ENCODE measurements at regions not wholly inside any gene's neighbourhood (a gene's known extent, or its start where the extent isn't known, plus 50 kb on each side); places are given as distances from the start of the nearest gene placed in this dataset.
A peak's percentile ranks its signal among the peaks of the same experiment; 100 is the strongest.

- peak overlapping the region; percentile 96 for H3K27ac Mint-ChIP-seq (ENCODE audit: unreplicated experiment)
- H3K4me3 Mint-ChIP-seq (ENCODE audit: unreplicated experiment) = peak overlapping the region; percentile 61
- H3K4me1 Mint-ChIP-seq (ENCODE audit: low read depth, unreplicated experiment) = peaks cover 39% of the 10 kb centered on the region
- peaks cover 11% of the 10 kb centered on the region for H3K27me3 Mint-ChIP-seq (ENCODE audit: unreplicated experiment)
- DNase-seq = no peak
- peaks cover 9% of the 10 kb centered on the region for H3K9me3 Mint-ChIP-seq (ENCODE audit: unreplicated experiment)
- no peak for TF ChIP-seq CTCF (IDR thresholded peaks at IDR 0.05; ENCODE audit: partially characterized antibody, unreplicated experiment)
- H3K36me3 Mint-ChIP-seq (ENCODE audit: unreplicated experiment) = no peaks in the 10 kb centered on the region
These were observed 1450.5 kb downstream of the EFNB2 start for GRCh38 chr13:105084931-105085330.

DNA sequence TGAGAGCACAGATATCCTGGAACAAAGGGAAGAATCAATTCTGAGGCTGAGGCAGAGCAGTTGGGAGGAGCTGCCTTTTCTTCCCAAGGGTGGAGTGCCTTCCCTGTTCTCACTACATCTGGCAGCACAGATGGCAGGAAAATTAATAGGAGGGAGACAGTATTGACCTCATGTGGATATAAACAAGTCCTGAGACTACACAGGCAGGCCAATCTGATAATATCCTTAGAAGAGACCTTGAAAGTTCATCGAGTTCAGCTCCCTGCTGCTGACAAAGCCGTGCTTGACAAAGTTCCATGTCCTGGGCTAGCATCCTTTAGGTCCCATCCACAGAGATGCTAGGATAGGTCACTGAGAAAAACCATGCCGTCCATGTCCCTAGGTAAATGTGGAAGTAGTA, 1451.5 kb downstream of the EFNB2 start:
- H3K4me1 Mint-ChIP-seq (ENCODE audit: low read depth, unreplicated experiment) = peaks cover 39% of the 10 kb centered on the region

DNA sequence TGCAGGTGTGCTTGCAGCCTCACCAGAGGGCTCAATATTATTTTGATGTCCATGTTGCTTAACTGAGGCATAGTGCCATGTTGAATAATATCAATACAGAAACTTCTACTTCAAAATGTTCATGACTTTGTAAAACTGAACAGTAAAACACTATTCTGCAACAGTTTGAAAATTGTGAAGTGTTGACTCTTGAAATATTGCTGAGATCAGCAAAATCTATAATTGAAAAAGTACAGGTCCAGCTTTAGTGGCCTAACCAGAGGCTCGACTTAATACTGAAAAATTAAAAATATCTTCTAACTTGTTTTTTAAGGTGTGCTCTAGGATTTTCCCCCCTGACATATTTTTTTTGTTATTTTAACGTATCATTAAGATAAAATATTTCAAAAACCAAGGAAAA, 1460.7 kb downstream of the EFNB2 start:
- Mint-ChIP-seq H3K36me3 (ENCODE audit: unreplicated experiment) (no peaks in the 10 kb centered on the region), H3K27me3 (ENCODE audit: unreplicated experiment) (no peaks in the 10 kb centered on the region), H3K4me1 (ENCODE audit: low read depth, unreplicated experiment) (peaks cover 5% of the 10 kb centered on the region), H3K9me3 (ENCODE audit: unreplicated experiment) (no peaks in the 10 kb centered on the region), H3K4me3 (ENCODE audit: unreplicated experiment) (no peak overlapping the region), H3K27ac (ENCODE audit: unreplicated experiment) (no peak overlapping the region)
- no peak for DNase-seq
- TF ChIP-seq CTCF (IDR thresholded peaks at IDR 0.05; ENCODE audit: partially characterized antibody, unreplicated experiment) = no peak

More for the DNA sequence above, 1451.5 kb downstream of the EFNB2 start:
- peaks cover 9% of the 10 kb centered on the region for H3K9me3 Mint-ChIP-seq (ENCODE audit: unreplicated experiment)
- peak overlapping the region; percentile 96 for H3K27ac Mint-ChIP-seq (ENCODE audit: unreplicated experiment)
- H3K36me3 Mint-ChIP-seq (ENCODE audit: unreplicated experiment) = no peaks in the 10 kb centered on the region
- DNase-seq = peak; percentile 21
- TF ChIP-seq CTCF (IDR thresholded peaks at IDR 0.05; ENCODE audit: partially characterized antibody, unreplicated experiment) = no peak
- peaks cover 11% of the 10 kb centered on the region for H3K27me3 Mint-ChIP-seq (ENCODE audit: unreplicated experiment)
- H3K4me3 Mint-ChIP-seq (ENCODE audit: unreplicated experiment) = peak overlapping the region; percentile 61

DNA sequence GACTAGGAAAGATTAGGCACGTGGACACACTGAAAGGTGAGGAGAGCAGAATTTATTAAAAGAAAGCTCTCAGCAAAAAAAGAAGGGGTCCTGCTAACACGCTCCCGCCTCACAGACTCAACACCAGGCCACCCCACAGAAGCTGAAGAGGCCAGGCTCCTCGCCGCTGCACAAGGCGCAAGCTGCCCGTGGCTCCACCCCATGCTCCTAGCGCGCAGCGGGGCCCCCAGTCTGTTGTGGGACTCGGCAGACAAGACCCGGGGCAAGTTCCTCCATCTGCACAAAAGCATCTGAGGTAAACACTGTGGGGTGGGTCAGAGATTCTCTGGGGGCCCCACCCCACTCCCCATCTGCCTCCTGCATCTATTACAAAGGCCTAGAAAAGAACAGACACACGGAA, 1462.4 kb downstream of the EFNB2 start:
- DNase-seq = peak; percentile 27
- no peak for TF ChIP-seq CTCF (IDR thresholded peaks at IDR 0.05; ENCODE audit: partially characterized antibody, unreplicated experiment)
- H3K36me3 Mint-ChIP-seq (ENCODE audit: unreplicated experiment) = no peaks in the 10 kb centered on the region
- no peaks in the 10 kb centered on the region for H3K27me3 Mint-ChIP-seq (ENCODE audit: unreplicated experiment)
- peak overlapping the region; percentile 78 for H3K27ac Mint-ChIP-seq (ENCODE audit: unreplicated experiment)
- H3K4me1 Mint-ChIP-seq (ENCODE audit: low read depth, unreplicated experiment) = peaks cover 5% of the 10 kb centered on the region
- no peak overlapping the region for H3K4me3 Mint-ChIP-seq (ENCODE audit: unreplicated experiment)
- no peaks in the 10 kb centered on the region for H3K9me3 Mint-ChIP-seq (ENCODE audit: unreplicated experiment)

GRCh38 chr13:105070452-105070851, 1465.0 kb downstream of the EFNB2 start:
- Mint-ChIP-seq H3K27ac (ENCODE audit: unreplicated experiment) (peak overlapping the region; percentile 41), H3K4me1 (ENCODE audit: low read depth, unreplicated experiment) (peaks cover 5% of the 10 kb centered on the region), H3K36me3 (ENCODE audit: unreplicated experiment) (no peaks in the 10 kb centered on the region), H3K27me3 (ENCODE audit: unreplicated experiment) (no peaks in the 10 kb centered on the region), H3K9me3 (ENCODE audit: unreplicated experiment) (no peaks in the 10 kb centered on the region), H3K4me3 (ENCODE audit: unreplicated experiment) (no peak overlapping the region)
- TF ChIP-seq CTCF (IDR thresholded peaks at IDR 0.05; ENCODE audit: partially characterized antibody, unreplicated experiment) = no peak
- DNase-seq = no peak
